Kidney epithelial cell (primary cell): ENCODE measurements at regions not wholly inside any gene's neighbourhood (a gene's known extent, or its start where the extent isn't known, plus 50 kb on each side); places are given as distances from the start of the nearest gene placed in this dataset.

Experiments
- DNase-seq: peaks from one replicate; pipeline ENCODE4 v3.0.0-alpha.2; 2010; ENCODE audit warnings: low read depth
- H3K27me3 ChIP-seq: 2 replicates; pipeline ENCODE4 v1.6.0; 2011; ENCODE audit warnings: low read length; ENCODE audit not compliant: control insufficient read depth, insufficient read depth
- H3K36me3 ChIP-seq: 2 replicates; pipeline ENCODE4 v1.5.1; 2011; ENCODE audit warnings: low read length; ENCODE audit not compliant: control insufficient read depth, insufficient read depth
- H3K4me3 ChIP-seq: 2 replicates; pipeline ENCODE4 v1.5.1; 2011; ENCODE audit warnings: low read depth, mild to moderate bottlenecking, control low read depth, low read length
- TF ChIP-seq, protein P1 (sequence below): IDR thresholded peaks from 2 replicates; pipeline ENCODE4 v1.5.1; 2011; ENCODE audit warnings: mild to moderate bottlenecking, moderate library complexity, low read length, control low read depth, inconsistent platforms; ENCODE audit not compliant: insufficient read depth, poor library complexity, severe bottlenecking

DNA sequence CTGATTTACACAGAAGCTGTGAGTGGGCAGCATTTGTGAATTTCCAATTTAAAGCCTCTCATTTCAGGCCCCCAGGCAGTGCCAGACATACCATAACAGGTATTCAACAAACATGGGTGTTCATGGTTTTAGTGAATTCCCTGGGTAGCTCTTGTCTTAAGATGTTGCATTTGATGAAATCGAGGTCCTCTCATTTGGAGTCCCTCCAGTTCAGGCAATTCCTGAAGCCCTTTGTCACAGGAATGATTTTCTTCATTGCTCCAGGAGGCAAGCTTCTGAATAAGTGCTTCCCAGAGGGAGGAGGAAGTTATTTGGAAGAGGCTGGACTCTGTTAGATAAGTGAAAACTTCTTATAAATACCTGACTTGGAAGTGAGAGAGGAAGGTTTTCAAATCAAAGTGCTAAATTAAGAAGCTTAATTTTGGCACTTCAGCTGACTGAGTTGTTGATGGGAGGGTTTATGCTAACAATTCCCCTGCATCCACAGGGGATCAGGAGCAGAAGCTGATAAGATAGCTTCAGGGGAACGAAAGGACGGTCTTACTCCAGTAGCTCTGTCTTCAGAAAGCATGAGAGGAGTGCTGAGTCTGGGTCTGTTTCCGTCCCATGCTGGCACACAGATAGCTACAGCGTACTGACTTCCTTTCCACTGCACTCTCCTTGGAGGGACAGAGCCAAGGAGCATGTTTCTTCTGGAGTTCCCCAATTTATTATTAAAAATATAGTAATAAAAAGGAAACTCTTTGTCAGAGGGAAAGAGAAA is 543.1 kb downstream of the GBA3 start:
- no peak for DNase-seq
- no peaks in the 10 kb centered on the region for H3K27me3 ChIP-seq
- H3K36me3 ChIP-seq: no peaks in the 10 kb centered on the region
- no peak overlapping the region for H3K4me3 ChIP-seq
- TF ChIP-seq, protein P1, sequence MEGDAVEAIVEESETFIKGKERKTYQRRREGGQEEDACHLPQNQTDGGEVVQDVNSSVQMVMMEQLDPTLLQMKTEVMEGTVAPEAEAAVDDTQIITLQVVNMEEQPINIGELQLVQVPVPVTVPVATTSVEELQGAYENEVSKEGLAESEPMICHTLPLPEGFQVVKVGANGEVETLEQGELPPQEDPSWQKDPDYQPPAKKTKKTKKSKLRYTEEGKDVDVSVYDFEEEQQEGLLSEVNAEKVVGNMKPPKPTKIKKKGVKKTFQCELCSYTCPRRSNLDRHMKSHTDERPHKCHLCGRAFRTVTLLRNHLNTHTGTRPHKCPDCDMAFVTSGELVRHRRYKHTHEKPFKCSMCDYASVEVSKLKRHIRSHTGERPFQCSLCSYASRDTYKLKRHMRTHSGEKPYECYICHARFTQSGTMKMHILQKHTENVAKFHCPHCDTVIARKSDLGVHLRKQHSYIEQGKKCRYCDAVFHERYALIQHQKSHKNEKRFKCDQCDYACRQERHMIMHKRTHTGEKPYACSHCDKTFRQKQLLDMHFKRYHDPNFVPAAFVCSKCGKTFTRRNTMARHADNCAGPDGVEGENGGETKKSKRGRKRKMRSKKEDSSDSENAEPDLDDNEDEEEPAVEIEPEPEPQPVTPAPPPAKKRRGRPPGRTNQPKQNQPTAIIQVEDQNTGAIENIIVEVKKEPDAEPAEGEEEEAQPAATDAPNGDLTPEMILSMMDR: no peak

DNA sequence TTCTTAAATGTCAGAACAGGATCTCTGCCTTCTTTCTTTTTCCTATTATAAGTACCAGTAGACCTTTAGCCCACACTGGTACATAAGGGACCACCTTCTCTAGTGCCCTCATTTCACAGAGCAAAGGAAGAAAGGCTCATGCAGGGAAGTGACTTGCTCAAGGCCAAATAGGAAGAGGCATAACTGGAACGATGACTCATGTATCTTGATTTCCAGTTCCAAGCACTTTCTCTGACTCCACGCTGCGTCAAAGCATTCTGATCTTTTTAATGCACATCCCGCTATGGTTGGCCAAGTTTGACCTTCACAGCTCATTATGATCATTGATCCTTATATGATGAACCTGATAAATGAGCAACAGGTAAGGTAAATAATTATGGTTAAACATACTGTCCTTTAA is 542.0 kb downstream of the GBA3 start:
- Histone ChIP-seq H3K27me3 (no peaks in the 10 kb centered on the region), H3K4me3 (no peak overlapping the region), H3K36me3 (no peaks in the 10 kb centered on the region)
- DNase-seq: no peak
- TF ChIP-seq, protein P1: no peak

DNA sequence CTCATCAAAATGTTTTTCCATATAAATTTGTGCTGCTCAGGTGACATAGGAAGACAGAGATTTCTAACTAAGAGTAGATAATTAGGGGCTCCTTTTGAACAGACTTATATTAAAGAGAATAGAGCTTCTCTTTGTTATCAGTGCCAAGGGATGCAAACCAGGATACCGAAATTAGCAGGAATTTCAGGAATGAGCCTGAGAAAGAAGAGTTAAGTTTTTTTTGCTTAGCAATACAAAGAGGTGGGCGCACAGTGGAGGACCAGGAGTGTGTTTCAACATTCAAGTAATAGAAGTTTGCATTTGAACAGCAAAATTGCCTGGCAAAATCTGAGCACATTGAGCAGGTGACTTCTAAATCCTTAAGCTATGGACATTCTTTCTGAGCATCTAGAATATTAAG is 541.3 kb downstream of the GBA3 start:
- TF ChIP-seq, protein P1: no peak
- Histone ChIP-seq H3K4me3 (no peak overlapping the region), H3K27me3 (no peaks in the 10 kb centered on the region), H3K36me3 (no peaks in the 10 kb centered on the region)
- no peak for DNase-seq

DNA sequence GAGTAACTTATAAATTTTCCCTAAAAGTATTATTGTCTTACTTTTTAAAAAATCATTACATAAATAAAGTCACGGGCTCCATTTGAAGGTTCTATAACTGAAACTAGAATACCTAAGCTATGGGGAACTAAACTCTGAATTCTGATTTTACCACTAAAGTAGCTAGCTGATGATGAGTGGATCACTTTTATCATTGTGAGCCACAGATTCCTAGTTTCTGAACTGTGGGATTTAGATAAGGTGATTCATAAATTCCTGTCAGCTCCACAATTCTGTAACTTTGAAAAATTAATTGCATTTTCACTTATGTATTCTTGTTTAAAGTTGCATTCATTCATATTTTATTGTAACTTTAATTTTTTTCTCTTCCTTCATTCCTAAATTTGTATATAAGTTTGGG is 540.9 kb downstream of the GBA3 start:
- Histone ChIP-seq H3K4me3 (no peak overlapping the region), H3K36me3 (no peaks in the 10 kb centered on the region), H3K27me3 (no peaks in the 10 kb centered on the region)
- TF ChIP-seq, protein P1: no peak
- DNase-seq: no peak

DNA sequence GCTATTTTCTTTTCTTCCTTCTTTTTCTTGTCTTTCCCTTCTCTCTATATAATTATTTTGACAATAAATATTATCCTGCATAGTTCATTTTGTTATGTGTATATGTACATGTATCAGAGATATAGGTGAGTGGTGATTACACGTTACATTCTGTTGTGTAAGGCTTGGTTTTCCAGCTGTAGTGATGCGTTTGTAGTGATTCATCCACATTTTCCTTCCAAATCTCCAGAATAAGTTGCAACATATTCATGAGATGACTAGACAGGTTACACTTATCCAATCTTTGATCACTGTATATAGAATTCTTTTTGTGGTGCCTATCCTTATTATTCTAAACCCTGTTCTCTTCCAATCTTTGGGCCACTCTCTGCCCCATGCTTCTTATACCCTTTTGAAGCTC is 540.2 kb downstream of the GBA3 start:
- no peaks in the 10 kb centered on the region for H3K27me3 ChIP-seq
- no peak for DNase-seq

More for the DNA sequence above, 540.2 kb downstream of the GBA3 start:
- TF ChIP-seq, protein P1: no peak
- no peak overlapping the region for H3K4me3 ChIP-seq
- H3K36me3 ChIP-seq: no peaks in the 10 kb centered on the region
